ENCODE measurements at regions not wholly inside any gene's neighbourhood (a gene's known extent, or its start where the extent isn't known, plus 50 kb on each side); places are given as distances from the start of the nearest gene placed in this dataset.

- DNase-seq (ENCODE audit: extremely low read depth in 1 of 2, low read depth in 1 of 2) = no peak
These were observed 92.0 kb upstream of the TPM1 start for GRCh38 chr15:62950462-62950931.

- no peak for DNase-seq (ENCODE audit: extremely low read depth in 1 of 2, low read depth in 1 of 2)
These were observed 91.1 kb upstream of the TPM1 start for GRCh38 chr15:62951481-62951880.

- no peak for DNase-seq (ENCODE audit: extremely low read depth in 1 of 2, low read depth in 1 of 2)
These were observed 89.5 kb upstream of the TPM1 start for GRCh38 chr15:62953021-62953420.

GRCh38 chr15:62953496-62954045 lies 89.0 kb upstream of the TPM1 start:
- no peak for DNase-seq (ENCODE audit: extremely low read depth in 1 of 2, low read depth in 1 of 2)

GRCh38 chr15:62957130-62957529 lies 85.4 kb upstream of the TPM1 start:
- DNase-seq (ENCODE audit: extremely low read depth in 1 of 2, low read depth in 1 of 2) = no peak

- DNase-seq (ENCODE audit: extremely low read depth in 1 of 2, low read depth in 1 of 2) = no peak
These were observed 83.8 kb upstream of the TPM1 start for GRCh38 chr15:62958528-62959363.

GRCh38 chr15:62961134-62961533 lies 81.4 kb upstream of the TPM1 start:
- no peak for DNase-seq (ENCODE audit: extremely low read depth in 1 of 2, low read depth in 1 of 2)

- DNase-seq (ENCODE audit: extremely low read depth in 1 of 2, low read depth in 1 of 2) = no peak
These were observed 80.2 kb upstream of the TPM1 start for GRCh38 chr15:62962101-62962995.

GRCh38 chr15:62964251-62964650 lies 78.3 kb upstream of the TPM1 start:
- DNase-seq (ENCODE audit: extremely low read depth in 1 of 2, low read depth in 1 of 2) = no peak

GRCh38 chr15:62966294-62967078 lies 76.1 kb upstream of the TPM1 start:
- no peak for DNase-seq (ENCODE audit: extremely low read depth in 1 of 2, low read depth in 1 of 2)

GRCh38 chr15:62968699-62969098 lies 73.8 kb upstream of the TPM1 start:
- DNase-seq (ENCODE audit: extremely low read depth in 1 of 2, low read depth in 1 of 2) = no peak

- DNase-seq (ENCODE audit: extremely low read depth in 1 of 2, low read depth in 1 of 2) = no peak
These were observed 73.0 kb upstream of the TPM1 start for GRCh38 chr15:62969442-62970089.

- DNase-seq (ENCODE audit: extremely low read depth in 1 of 2, low read depth in 1 of 2) = no peak
These were observed 69.7 kb upstream of the TPM1 start for GRCh38 chr15:62972814-62973213.

GRCh38 chr15:62975515-62975914 lies 67.0 kb upstream of the TPM1 start:
- no peak for DNase-seq (ENCODE audit: extremely low read depth in 1 of 2, low read depth in 1 of 2)

- DNase-seq (ENCODE audit: extremely low read depth in 1 of 2, low read depth in 1 of 2) = no peak
These were observed 66.2 kb upstream of the TPM1 start for GRCh38 chr15:62976301-62976881.

- no peak for DNase-seq (ENCODE audit: extremely low read depth in 1 of 2, low read depth in 1 of 2)
These were observed 64.4 kb upstream of the TPM1 start for GRCh38 chr15:62977952-62978811.

- no peak for DNase-seq (ENCODE audit: extremely low read depth in 1 of 2, low read depth in 1 of 2)
These were observed 63.3 kb upstream of the TPM1 start for GRCh38 chr15:62979252-62979651.

- no peak for DNase-seq (ENCODE audit: extremely low read depth in 1 of 2, low read depth in 1 of 2)
These were observed 61.5 kb upstream of the TPM1 start for GRCh38 chr15:62981071-62981470.

GRCh38 chr15:62983956-62984355 lies 58.6 kb upstream of the TPM1 start:
- DNase-seq (ENCODE audit: extremely low read depth in 1 of 2, low read depth in 1 of 2) = no peak
